ENCODE measurements at regions not wholly inside any gene's neighbourhood (a gene's known extent, or its start where the extent isn't known, plus 50 kb on each side); places are given as distances from the start of the nearest gene placed in this dataset.

GRCh38 chr19:13669780-13670355, 94.5 kb upstream of the MRI1 start:
- Histone ChIP-seq H3K4me3 (ENCODE audit: low read length in 2 of 2) (no peak overlapping the region), H3K9me3 (ENCODE audit: control insufficient read depth, low read length) (peaks cover 2% of the 10 kb centered on the region), H3K36me3 (ENCODE audit: control insufficient read depth in 1 of 2, insufficient read depth in 2 of 2, low read length in 1 of 2) (no peaks in the 10 kb centered on the region), H3K27ac (ENCODE audit: low read depth in 1 of 2, low read length in 2 of 2) (no peak overlapping the region), H3K4me1 (ENCODE audit: control insufficient read depth in 1 of 2, insufficient read depth in 2 of 2, low read length in 2 of 2) (no peaks in the 10 kb centered on the region), H3K27me3 (ENCODE audit: control insufficient read depth in 1 of 2, insufficient read depth in 2 of 2, low read length in 1 of 2) (no peaks in the 10 kb centered on the region)
- WGBS, 2 donors, result 75 to 79% methylated on average over 4 of the region's 4 CpGs
- ATAC-seq (ENCODE audit: low FRiP score), result no peak
- no peak for DNase-seq
- intact Hi-C loops (cut with DNase I), result no loop called here

- Histone ChIP-seq H3K4me3 (ENCODE audit: low read length in 2 of 2) (no peak overlapping the region), H3K27ac (ENCODE audit: low read depth in 1 of 2, low read length in 2 of 2) (no peak overlapping the region), H3K4me1 (ENCODE audit: control insufficient read depth in 1 of 2, insufficient read depth in 2 of 2, low read length in 2 of 2) (no peaks in the 10 kb centered on the region), H3K27me3 (ENCODE audit: control insufficient read depth in 1 of 2, insufficient read depth in 2 of 2, low read length in 1 of 2) (no peaks in the 10 kb centered on the region), H3K9me3 (ENCODE audit: control insufficient read depth, low read length) (peaks cover 2% of the 10 kb centered on the region), H3K36me3 (ENCODE audit: control insufficient read depth in 1 of 2, insufficient read depth in 2 of 2, low read length in 1 of 2) (no peaks in the 10 kb centered on the region)
- WGBS, 2 donors, result 90 to 91% methylated on average over 9 of the region's 9 CpGs
- DNase-seq, result no peak
- intact Hi-C loops (cut with DNase I), result no loop called here
- ATAC-seq (ENCODE audit: low FRiP score), result no peak
Measured at GRCh38 chr19:13668964-13669363, 95.4 kb upstream of the MRI1 start.

GRCh38 chr19:13666165-13666564, 98.2 kb upstream of the MRI1 start:
- Histone ChIP-seq H3K4me1 (ENCODE audit: control insufficient read depth in 1 of 2, insufficient read depth in 2 of 2, low read length in 2 of 2) (no peaks in the 10 kb centered on the region), H3K4me3 (ENCODE audit: low read length in 2 of 2) (no peak overlapping the region), H3K36me3 (ENCODE audit: control insufficient read depth in 1 of 2, insufficient read depth in 2 of 2, low read length in 1 of 2) (no peaks in the 10 kb centered on the region), H3K27ac (ENCODE audit: low read depth in 1 of 2, low read length in 2 of 2) (no peak overlapping the region), H3K27me3 (ENCODE audit: control insufficient read depth in 1 of 2, insufficient read depth in 2 of 2, low read length in 1 of 2) (no peaks in the 10 kb centered on the region), H3K9me3 (ENCODE audit: control insufficient read depth, low read length) (no peaks in the 10 kb centered on the region)
- intact Hi-C loops (cut with DNase I), result no loop called here
- WGBS, 2 donors, result 80 to 81% methylated on average over 15 of the region's 15 CpGs
- ATAC-seq (ENCODE audit: low FRiP score) (no peak), DNase-seq (no peak)

- Histone ChIP-seq H3K9me3 (ENCODE audit: control insufficient read depth, low read length) (no peaks in the 10 kb centered on the region), H3K36me3 (ENCODE audit: control insufficient read depth in 1 of 2, insufficient read depth in 2 of 2, low read length in 1 of 2) (no peaks in the 10 kb centered on the region), H3K27ac (ENCODE audit: low read depth in 1 of 2, low read length in 2 of 2) (no peak overlapping the region), H3K27me3 (ENCODE audit: control insufficient read depth in 1 of 2, insufficient read depth in 2 of 2, low read length in 1 of 2) (no peaks in the 10 kb centered on the region), H3K4me3 (ENCODE audit: low read length in 2 of 2) (no peak overlapping the region), H3K4me1 (ENCODE audit: control insufficient read depth in 1 of 2, insufficient read depth in 2 of 2, low read length in 2 of 2) (no peaks in the 10 kb centered on the region)
- ATAC-seq (ENCODE audit: low FRiP score), result no peak
- intact Hi-C loops (cut with DNase I), result no loop called here
- 52 to 57% methylated on average over 12 of the region's 12 CpGs for WGBS, 2 donors
- no peak for DNase-seq
Measured at GRCh38 chr19:13665125-13665905, 99.0 kb upstream of the MRI1 start.

DNA sequence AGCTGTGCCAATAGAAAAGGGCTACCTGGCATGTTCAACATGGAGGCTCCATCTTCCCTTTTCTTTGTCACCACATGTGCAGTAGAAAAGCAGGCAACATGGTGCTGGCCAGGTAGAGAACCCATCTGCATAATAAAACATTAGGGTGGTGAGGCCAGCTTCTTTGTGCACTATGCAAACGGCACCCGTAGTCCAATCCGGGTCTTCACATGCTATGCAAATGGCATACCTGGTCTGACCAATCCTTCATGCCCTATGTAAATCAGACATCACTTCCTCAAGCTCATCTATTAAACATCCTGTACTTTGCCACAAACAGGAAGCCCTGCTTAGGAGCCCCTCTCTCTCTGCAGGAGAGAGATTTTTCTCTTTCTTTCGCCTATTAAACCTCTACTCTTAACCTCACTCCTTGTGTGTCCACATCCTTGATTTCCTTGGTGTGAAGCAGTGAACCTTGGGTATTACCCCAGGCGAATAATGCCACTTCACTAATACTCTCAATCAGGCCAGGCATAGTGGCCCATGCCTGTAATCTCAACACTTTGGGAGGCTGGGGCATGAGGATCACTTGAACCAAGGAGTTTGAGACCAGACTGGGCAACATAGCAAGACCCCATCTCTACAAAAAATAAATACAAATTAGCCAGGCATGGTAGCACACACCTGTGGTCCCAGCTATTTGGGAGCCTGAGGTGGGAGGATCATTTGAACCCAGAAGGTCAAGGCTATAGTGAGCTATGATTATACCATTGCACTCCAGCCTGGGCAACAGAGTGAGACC, 111.3 kb upstream of the MRI1 start:
- intact Hi-C loops (cut with DNase I), result no loop called here
- Histone ChIP-seq H3K9me3 (ENCODE audit: control insufficient read depth, low read length) (peaks cover 1% of the 10 kb centered on the region), H3K4me1 (ENCODE audit: control insufficient read depth in 1 of 2, insufficient read depth in 2 of 2, low read length in 2 of 2) (no peaks in the 10 kb centered on the region), H3K36me3 (ENCODE audit: control insufficient read depth in 1 of 2, insufficient read depth in 2 of 2, low read length in 1 of 2) (no peaks in the 10 kb centered on the region), H3K27ac (ENCODE audit: low read depth in 1 of 2, low read length in 2 of 2) (no peak overlapping the region), H3K4me3 (ENCODE audit: low read length in 2 of 2) (no peak overlapping the region), H3K27me3 (ENCODE audit: control insufficient read depth in 1 of 2, insufficient read depth in 2 of 2, low read length in 1 of 2) (peaks cover 0 to under 1% of the 10 kb centered on the region in 2 donors)
- no peak for DNase-seq
- no peak for ATAC-seq (ENCODE audit: low FRiP score)
- 80 to 81% methylated on average over 5 of the region's 5 CpGs for WGBS, 2 donors

GRCh38 chr19:13646758-13647157, 117.6 kb upstream of the MRI1 start:
- Histone ChIP-seq H3K9me3 (ENCODE audit: control insufficient read depth, low read length) (peaks cover 1% of the 10 kb centered on the region), H3K4me1 (ENCODE audit: control insufficient read depth in 1 of 2, insufficient read depth in 2 of 2, low read length in 2 of 2) (no peaks in the 10 kb centered on the region), H3K4me3 (ENCODE audit: low read length in 2 of 2) (no peak overlapping the region), H3K27ac (ENCODE audit: low read depth in 1 of 2, low read length in 2 of 2) (no peak overlapping the region), H3K27me3 (ENCODE audit: control insufficient read depth in 1 of 2, insufficient read depth in 2 of 2, low read length in 1 of 2) (peaks cover 0 to 1% of the 10 kb centered on the region in 2 donors), H3K36me3 (ENCODE audit: control insufficient read depth in 1 of 2, insufficient read depth in 2 of 2, low read length in 1 of 2) (no peaks in the 10 kb centered on the region)
- DNase-seq (no peak), ATAC-seq (ENCODE audit: low FRiP score) (no peak)
- 63 to 66% methylated on average over 7 of the region's 7 CpGs for WGBS, 2 donors
- intact Hi-C loops (cut with DNase I), result no loop called here

- no peaks in the 10 kb centered on the region for H3K36me3 ChIP-seq (ENCODE audit: control insufficient read depth in 1 of 2, insufficient read depth in 2 of 2, low read length in 1 of 2)
- H3K4me3 ChIP-seq (ENCODE audit: low read length in 2 of 2), result no peak overlapping the region
- no peak overlapping the region for H3K27ac ChIP-seq (ENCODE audit: low read depth in 1 of 2, low read length in 2 of 2)
- WGBS, 2 donors, result 91 to 95% methylated on average over 3 of the region's 3 CpGs
- no peak for DNase-seq
- H3K4me1 ChIP-seq (ENCODE audit: control insufficient read depth in 1 of 2, insufficient read depth in 2 of 2, low read length in 2 of 2), result no peaks in the 10 kb centered on the region
- peaks cover 1% of the 10 kb centered on the region for H3K9me3 ChIP-seq (ENCODE audit: control insufficient read depth, low read length)
- no peak for ATAC-seq (ENCODE audit: low FRiP score)
- intact Hi-C loops (cut with DNase I), result no loop called here
- peaks cover 0 to 1% of the 10 kb centered on the region in 2 donors for H3K27me3 ChIP-seq (ENCODE audit: control insufficient read depth in 1 of 2, insufficient read depth in 2 of 2, low read length in 1 of 2)
Measured at GRCh38 chr19:13644645-13645044, 119.7 kb upstream of the MRI1 start.

- 86 to 92% methylated on average over 1 of the region's 1 CpG for WGBS, 2 donors
- intact Hi-C loops (cut with DNase I), result no loop called here
- ATAC-seq (ENCODE audit: low FRiP score) (no peak), DNase-seq (no peak)
- H3K4me3 ChIP-seq (ENCODE audit: low read length in 2 of 2), result no peak overlapping the region
- no peaks in the 10 kb centered on the region for H3K4me1 ChIP-seq (ENCODE audit: control insufficient read depth in 1 of 2, insufficient read depth in 2 of 2, low read length in 2 of 2)
- no peaks in the 10 kb centered on the region for H3K27me3 ChIP-seq (ENCODE audit: control insufficient read depth in 1 of 2, insufficient read depth in 2 of 2, low read length in 1 of 2)
- peaks cover 2% of the 10 kb centered on the region for H3K9me3 ChIP-seq (ENCODE audit: control insufficient read depth, low read length)
- H3K27ac ChIP-seq (ENCODE audit: low read depth in 1 of 2, low read length in 2 of 2), result no peak overlapping the region
- H3K36me3 ChIP-seq (ENCODE audit: control insufficient read depth in 1 of 2, insufficient read depth in 2 of 2, low read length in 1 of 2), result no peaks in the 10 kb centered on the region
Measured at GRCh38 chr19:13640611-13641010, 123.7 kb upstream of the MRI1 start.

Measured in aorta (tissue), 5 donors.